Neural cell (in vitro differentiated cells): ENCODE measurements at regions not wholly inside any gene's neighbourhood (a gene's known extent, or its start where the extent isn't known, plus 50 kb on each side); places are given as distances from the start of the nearest gene placed in this dataset.

Source experiments
- H2AFZ ChIP-seq: fragments of 200-600, 300-800 bp; sonication (generic), shearing (Covaris generic); 2 replicates; pipeline ENCODE4 v1.6.0; 2014; ENCODE audit warnings: low read depth, mild to moderate bottlenecking, antibody characterized with exemption, low read length, moderate library complexity
- H3F3A ChIP-seq: fragments of 200-600 bp; shearing (Covaris generic); 2 replicates; pipeline ENCODE4 v1.6.1; 2016; ENCODE audit warnings: mild to moderate bottlenecking, moderate library complexity, mixed read lengths, antibody characterized with exemption, low read length; ENCODE audit not compliant: insufficient read depth, poor library complexity, severe bottlenecking
- H3K27ac ChIP-seq: fragments of 200-600, 300-800 bp; sonication (generic), shearing (Covaris generic); 2 replicates; pipeline ENCODE4 v1.5.1; 2014; ENCODE audit warnings: mild to moderate bottlenecking, low read length, moderate library complexity
- H3K27me3 ChIP-seq: fragments of 300-800, 200-600 bp; sonication (generic), shearing (Covaris generic); 2 replicates; pipeline ENCODE4 v1.6.0; 2014; ENCODE audit warnings: mild to moderate bottlenecking, low read depth, low read length, moderate library complexity; ENCODE audit not compliant: insufficient read depth
- H3K36me3 ChIP-seq: fragments of 300-800, 200-600 bp; sonication (generic), shearing (Covaris generic); 2 replicates; pipeline ENCODE4 v1.5.1; 2014; ENCODE audit warnings: mild to moderate bottlenecking, antibody characterized with exemption, low read length, moderate library complexity; ENCODE audit not compliant: insufficient read depth
- H3K4me2 ChIP-seq: fragments of 300-800, 200-600 bp; sonication (generic), shearing (Covaris generic); 2 replicates; pipeline ENCODE4 v1.6.0; 2014; ENCODE audit warnings: mild to moderate bottlenecking, low read length
- H3K4me3 ChIP-seq: fragments of 300-800, 200-600 bp; sonication (generic), shearing (Covaris generic); 2 replicates; pipeline ENCODE4 v1.5.1; 2014; ENCODE audit warnings: mild to moderate bottlenecking, low read length, moderate library complexity
- H3K79me2 ChIP-seq: fragments of 200-600 bp; shearing (Covaris generic); replicated peaks from 2 replicates; pipeline ENCODE4 v1.6.0; 2014; ENCODE audit warnings: mild to moderate bottlenecking, low read length, moderate library complexity; ENCODE audit not compliant: insufficient read depth
- H3K9ac ChIP-seq: fragments of 300-800, 200-600 bp; sonication (generic), shearing (Covaris generic); 2 replicates; pipeline ENCODE4 v1.6.1; 2016; ENCODE audit warnings: mild to moderate bottlenecking, low read length, mixed read lengths
- H3K9me2 ChIP-seq: fragments of 200-600 bp; shearing (Covaris generic); 2 replicates; pipeline ENCODE4 v1.6.1; 2016; ENCODE audit warnings: mild to moderate bottlenecking, low read length, mixed read lengths; ENCODE audit not compliant: insufficient read depth
- H3K9me3 ChIP-seq: fragments of 200-600, 300-800 bp; sonication (generic), shearing (Covaris generic); 2 replicates; pipeline ENCODE4 v1.6.1; 2016; ENCODE audit warnings: mild to moderate bottlenecking, mixed run types, low read length, moderate library complexity, mixed read lengths
- H4K20me1 ChIP-seq: fragments of 200-600 bp; shearing (Covaris generic); 2 replicates; pipeline ENCODE4 v1.6.1; 2016; ENCODE audit warnings: mild to moderate bottlenecking, mixed run types; ENCODE audit not compliant: insufficient read depth
- EP300 ChIP-seq: fragments of 450-650 bp; conservative IDR thresholded peaks from 2 replicates; pipeline ENCODE4 v1.6.1; 2014; ENCODE audit warnings: antibody characterized with exemption, mild to moderate bottlenecking, moderate library complexity; ENCODE audit not compliant: poor library complexity, severe bottlenecking
- EZH2 ChIP-seq: fragments of 200-600, 300-800 bp; shearing (Covaris generic), sonication (generic); IDR thresholded peaks from 2 replicates; pipeline ENCODE4 v1.6.1; 2014; ENCODE audit warnings: antibody characterized with exemption, low read length, borderline replicate concordance, mild to moderate bottlenecking; ENCODE audit not compliant: insufficient read depth, poor library complexity, severe bottlenecking
- MXI1 ChIP-seq: fragments of 450-650 bp; conservative IDR thresholded peaks from 2 replicates; pipeline ENCODE4 v1.6.1; 2014; ENCODE audit warnings: antibody characterized with exemption, mild to moderate bottlenecking; ENCODE audit not compliant: poor library complexity, severe bottlenecking
- POLR2AphosphoS5 ChIP-seq: IDR thresholded peaks from 2 replicates; pipeline ENCODE4 v1.6.1; 2012
- RAD21 ChIP-seq: fragments of 450-650 bp; conservative IDR thresholded peaks from 2 replicates; pipeline ENCODE4 v1.6.1; 2014; ENCODE audit warnings: antibody characterized with exemption, mild to moderate bottlenecking, moderate library complexity
- SMC3 ChIP-seq: fragments of 450-650 bp; conservative IDR thresholded peaks from 2 replicates; pipeline ENCODE4 v1.6.1; 2014; ENCODE audit warnings: antibody characterized with exemption, mild to moderate bottlenecking, moderate library complexity; ENCODE audit not compliant: poor library complexity
- TAF1 ChIP-seq: IDR thresholded peaks from 2 replicates; pipeline ENCODE4 v1.6.1; 2012; ENCODE audit warnings: low read depth
- TF ChIP-seq, protein P1 (sequence below): fragments of 450-650 bp; IDR thresholded peaks from 2 replicates; pipeline ENCODE4 v1.5.1; 2014; ENCODE audit warnings: antibody characterized with exemption, mild to moderate bottlenecking, moderate library complexity; ENCODE audit not compliant: poor library complexity, severe bottlenecking
- TF ChIP-seq, protein P2 (sequence below): IDR thresholded peaks from 2 replicates; pipeline ENCODE4 v1.6.1; 2012; ENCODE audit warnings: borderline replicate concordance

DNA sequence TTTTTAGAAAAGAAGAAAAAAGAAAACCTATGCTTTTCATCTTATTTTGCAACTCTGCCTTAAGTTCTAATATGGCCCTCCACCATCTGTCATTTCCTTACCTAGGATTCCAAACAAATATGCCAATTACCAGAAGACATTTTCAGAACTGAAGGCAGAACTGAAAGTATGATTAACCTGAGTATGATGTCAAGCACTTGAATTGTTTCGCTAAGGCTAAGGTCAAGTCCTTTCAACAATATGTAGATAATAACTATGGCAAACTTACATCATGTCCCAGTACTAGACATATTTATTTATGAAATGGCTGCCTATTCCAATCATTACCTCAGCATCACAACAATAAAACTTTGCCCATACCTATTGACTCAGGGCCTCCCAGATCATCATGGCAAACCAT lies 91.0 kb downstream of the OR13H1 start:
- H3K4me2 ChIP-seq = no peak overlapping the region
- H3K9me2 ChIP-seq = no peaks in the 10 kb centered on the region
- H3F3A ChIP-seq = no peaks in the 10 kb centered on the region
- no peaks in the 10 kb centered on the region for H3K79me2 ChIP-seq
- TF ChIP-seq TAF1 (no peak), EP300 (no peak), EZH2 (no peak), RAD21 (no peak), MXI1 (no peak), SMC3 (no peak), POLR2AphosphoS5 (no peak)
- TF ChIP-seq, protein P1, sequence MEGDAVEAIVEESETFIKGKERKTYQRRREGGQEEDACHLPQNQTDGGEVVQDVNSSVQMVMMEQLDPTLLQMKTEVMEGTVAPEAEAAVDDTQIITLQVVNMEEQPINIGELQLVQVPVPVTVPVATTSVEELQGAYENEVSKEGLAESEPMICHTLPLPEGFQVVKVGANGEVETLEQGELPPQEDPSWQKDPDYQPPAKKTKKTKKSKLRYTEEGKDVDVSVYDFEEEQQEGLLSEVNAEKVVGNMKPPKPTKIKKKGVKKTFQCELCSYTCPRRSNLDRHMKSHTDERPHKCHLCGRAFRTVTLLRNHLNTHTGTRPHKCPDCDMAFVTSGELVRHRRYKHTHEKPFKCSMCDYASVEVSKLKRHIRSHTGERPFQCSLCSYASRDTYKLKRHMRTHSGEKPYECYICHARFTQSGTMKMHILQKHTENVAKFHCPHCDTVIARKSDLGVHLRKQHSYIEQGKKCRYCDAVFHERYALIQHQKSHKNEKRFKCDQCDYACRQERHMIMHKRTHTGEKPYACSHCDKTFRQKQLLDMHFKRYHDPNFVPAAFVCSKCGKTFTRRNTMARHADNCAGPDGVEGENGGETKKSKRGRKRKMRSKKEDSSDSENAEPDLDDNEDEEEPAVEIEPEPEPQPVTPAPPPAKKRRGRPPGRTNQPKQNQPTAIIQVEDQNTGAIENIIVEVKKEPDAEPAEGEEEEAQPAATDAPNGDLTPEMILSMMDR = no peak
- TF ChIP-seq, protein P2, sequence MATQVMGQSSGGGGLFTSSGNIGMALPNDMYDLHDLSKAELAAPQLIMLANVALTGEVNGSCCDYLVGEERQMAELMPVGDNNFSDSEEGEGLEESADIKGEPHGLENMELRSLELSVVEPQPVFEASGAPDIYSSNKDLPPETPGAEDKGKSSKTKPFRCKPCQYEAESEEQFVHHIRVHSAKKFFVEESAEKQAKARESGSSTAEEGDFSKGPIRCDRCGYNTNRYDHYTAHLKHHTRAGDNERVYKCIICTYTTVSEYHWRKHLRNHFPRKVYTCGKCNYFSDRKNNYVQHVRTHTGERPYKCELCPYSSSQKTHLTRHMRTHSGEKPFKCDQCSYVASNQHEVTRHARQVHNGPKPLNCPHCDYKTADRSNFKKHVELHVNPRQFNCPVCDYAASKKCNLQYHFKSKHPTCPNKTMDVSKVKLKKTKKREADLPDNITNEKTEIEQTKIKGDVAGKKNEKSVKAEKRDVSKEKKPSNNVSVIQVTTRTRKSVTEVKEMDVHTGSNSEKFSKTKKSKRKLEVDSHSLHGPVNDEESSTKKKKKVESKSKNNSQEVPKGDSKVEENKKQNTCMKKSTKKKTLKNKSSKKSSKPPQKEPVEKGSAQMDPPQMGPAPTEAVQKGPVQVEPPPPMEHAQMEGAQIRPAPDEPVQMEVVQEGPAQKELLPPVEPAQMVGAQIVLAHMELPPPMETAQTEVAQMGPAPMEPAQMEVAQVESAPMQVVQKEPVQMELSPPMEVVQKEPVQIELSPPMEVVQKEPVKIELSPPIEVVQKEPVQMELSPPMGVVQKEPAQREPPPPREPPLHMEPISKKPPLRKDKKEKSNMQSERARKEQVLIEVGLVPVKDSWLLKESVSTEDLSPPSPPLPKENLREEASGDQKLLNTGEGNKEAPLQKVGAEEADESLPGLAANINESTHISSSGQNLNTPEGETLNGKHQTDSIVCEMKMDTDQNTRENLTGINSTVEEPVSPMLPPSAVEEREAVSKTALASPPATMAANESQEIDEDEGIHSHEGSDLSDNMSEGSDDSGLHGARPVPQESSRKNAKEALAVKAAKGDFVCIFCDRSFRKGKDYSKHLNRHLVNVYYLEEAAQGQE = no peak
- H4K20me1 ChIP-seq = no peaks in the 10 kb centered on the region
- H3K27ac ChIP-seq = no peak overlapping the region
- no peak overlapping the region for H2AFZ ChIP-seq
- no peaks in the 10 kb centered on the region for H3K9me3 ChIP-seq
- H3K9ac ChIP-seq = no peak overlapping the region
- H3K27me3 ChIP-seq = no peaks in the 10 kb centered on the region
- no peaks in the 10 kb centered on the region for H3K36me3 ChIP-seq
- H3K4me3 ChIP-seq = no peak overlapping the region

DNA sequence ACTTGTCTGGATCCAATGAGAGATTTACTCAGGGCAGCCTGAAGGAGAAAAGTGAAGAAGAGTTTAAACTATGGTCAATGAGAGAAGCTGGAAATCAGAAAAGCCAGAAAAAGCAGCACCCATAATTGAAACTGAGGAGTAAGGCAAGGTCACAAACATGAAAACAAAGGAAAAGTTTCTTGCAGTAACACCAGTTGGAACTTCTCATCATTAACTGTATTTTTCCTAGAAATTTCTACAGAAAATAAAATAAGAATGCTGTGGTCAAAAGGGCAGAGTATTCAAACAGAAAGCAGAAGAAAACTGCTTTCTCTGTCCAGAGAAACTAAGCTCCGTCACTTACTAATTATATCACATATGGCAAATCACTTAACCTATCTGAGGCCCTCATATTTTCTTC lies 102.2 kb downstream of the OR13H1 start:
- Histone ChIP-seq H3K9ac (no peak overlapping the region), H3K27ac (no peak overlapping the region), H4K20me1 (no peaks in the 10 kb centered on the region), H3K9me3 (no peaks in the 10 kb centered on the region), H3K4me2 (no peak overlapping the region), H3K27me3 (no peaks in the 10 kb centered on the region), H3F3A (no peaks in the 10 kb centered on the region), H3K9me2 (no peaks in the 10 kb centered on the region), H3K4me3 (no peak overlapping the region), H2AFZ (no peak overlapping the region), H3K79me2 (no peaks in the 10 kb centered on the region), H3K36me3 (no peaks in the 10 kb centered on the region)
- TF ChIP-seq SMC3 (no peak), RAD21 (no peak), MXI1 (no peak)
- TF ChIP-seq, protein P1 = no peak
